ENCODE measurements at regions not wholly inside any gene's neighbourhood (a gene's known extent, or its start where the extent isn't known, plus 50 kb on each side); places are given as distances from the start of the nearest gene placed in this dataset.

DNA sequence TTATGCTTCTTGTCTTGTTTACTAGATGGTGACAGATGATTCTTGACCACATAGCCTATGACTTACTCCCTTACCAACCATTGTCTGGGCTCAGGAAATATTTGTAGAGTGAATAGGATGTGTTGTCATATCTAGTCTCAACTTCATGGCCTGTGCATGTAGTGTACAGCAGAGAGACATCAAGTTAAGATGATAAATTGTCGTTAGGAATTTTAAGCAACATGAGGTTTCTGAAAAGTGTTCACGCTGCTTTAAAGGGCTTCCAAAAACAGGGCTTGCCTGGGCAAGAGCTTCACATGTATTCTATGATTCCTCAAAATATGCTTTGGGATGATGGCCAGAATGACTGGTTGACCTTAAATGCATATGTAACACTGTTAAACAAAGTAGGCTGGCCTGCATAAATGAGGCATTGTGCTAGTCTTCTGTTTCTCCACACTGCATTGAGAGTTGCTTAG lies 424.0 kb downstream of the RND3 start:
- TF ChIP-seq, protein P1, sequence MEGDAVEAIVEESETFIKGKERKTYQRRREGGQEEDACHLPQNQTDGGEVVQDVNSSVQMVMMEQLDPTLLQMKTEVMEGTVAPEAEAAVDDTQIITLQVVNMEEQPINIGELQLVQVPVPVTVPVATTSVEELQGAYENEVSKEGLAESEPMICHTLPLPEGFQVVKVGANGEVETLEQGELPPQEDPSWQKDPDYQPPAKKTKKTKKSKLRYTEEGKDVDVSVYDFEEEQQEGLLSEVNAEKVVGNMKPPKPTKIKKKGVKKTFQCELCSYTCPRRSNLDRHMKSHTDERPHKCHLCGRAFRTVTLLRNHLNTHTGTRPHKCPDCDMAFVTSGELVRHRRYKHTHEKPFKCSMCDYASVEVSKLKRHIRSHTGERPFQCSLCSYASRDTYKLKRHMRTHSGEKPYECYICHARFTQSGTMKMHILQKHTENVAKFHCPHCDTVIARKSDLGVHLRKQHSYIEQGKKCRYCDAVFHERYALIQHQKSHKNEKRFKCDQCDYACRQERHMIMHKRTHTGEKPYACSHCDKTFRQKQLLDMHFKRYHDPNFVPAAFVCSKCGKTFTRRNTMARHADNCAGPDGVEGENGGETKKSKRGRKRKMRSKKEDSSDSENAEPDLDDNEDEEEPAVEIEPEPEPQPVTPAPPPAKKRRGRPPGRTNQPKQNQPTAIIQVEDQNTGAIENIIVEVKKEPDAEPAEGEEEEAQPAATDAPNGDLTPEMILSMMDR (IDR thresholded peaks at IDR 0.05 in 8 of 11, conservative IDR thresholded peaks at IDR 0.05 in 3 of 11) = no peak
- no peak for TF ChIP-seq POLR2AphosphoS5 (IDR thresholded peaks at IDR 0.05)

Data from spleen (tissue), 7 donors.